ENCODE measurements at regions not wholly inside any gene's neighbourhood (a gene's known extent, or its start where the extent isn't known, plus 50 kb on each side); places are given as distances from the start of the nearest gene placed in this dataset.
A peak's percentile ranks its signal among the peaks of the same experiment; 100 is the strongest.
"Not testable (repeated sequence)": the region's sequence is repeated elsewhere in the genome, so short reads cannot be mapped to it uniquely, and the experiment has no call there.

DNA sequence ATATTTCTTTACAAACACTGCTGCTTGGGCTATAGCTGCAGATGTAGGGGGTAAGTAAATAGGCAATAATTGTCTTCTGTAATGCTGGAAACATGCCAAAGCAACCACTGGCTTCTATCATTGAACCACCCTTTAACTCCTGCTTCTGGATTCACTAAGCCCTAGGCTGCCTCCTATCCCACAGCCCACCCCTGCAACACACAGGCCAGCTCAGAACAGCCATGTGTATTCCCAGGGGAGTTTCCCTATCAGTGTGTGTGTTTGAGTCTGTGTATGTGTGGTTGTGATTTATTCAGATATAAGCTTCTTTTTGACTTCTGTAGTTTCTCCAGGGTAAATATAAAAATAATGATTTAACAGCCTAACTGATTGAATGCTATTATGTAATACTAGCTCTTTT, 291.3 kb downstream of the PCDH10 start:
- no peak for FAIRE-seq

GRCh38 chr4:133439830-133440229, 290.7 kb downstream of the PCDH10 start:
- no peak for FAIRE-seq

DNA sequence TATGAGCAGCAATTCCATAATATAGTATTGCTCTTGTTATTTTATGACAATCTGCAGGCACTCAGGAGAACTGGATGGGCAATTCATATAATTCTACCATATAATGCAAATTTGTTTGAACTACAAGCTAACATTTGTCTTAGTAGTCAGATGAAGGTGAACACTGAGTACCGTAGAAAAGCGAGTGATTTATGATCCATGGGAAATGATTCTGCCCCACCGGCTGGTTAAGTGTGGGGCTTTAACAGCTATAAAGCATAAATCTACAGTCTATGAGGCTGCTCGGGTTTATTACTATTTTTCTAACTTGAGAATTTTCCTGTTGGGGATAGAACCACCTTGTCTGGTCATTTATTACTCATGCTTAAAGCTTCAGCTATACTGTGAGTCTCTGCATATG, 275.5 kb downstream of the PCDH10 start:
- FAIRE-seq, result no peak

DNA sequence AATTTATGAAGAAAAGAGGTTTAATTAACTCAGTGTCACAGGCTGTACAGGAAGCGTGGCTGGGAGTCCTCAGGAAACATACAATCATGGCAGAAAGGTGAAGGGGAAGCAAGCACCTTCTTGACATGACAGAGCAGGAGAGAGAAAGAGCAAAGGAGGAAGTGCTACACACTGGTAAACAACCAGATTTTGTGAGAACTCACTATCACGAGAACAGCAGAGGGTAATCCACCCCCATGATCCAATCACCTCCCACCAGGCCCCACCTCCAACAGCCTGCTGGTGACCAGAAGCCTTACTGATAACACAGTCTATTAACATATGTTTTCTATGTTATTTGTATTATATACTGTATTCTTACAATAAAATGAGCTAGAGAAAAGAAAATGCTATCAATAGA, 254.8 kb downstream of the PCDH10 start:
- no peak for FAIRE-seq

DNA sequence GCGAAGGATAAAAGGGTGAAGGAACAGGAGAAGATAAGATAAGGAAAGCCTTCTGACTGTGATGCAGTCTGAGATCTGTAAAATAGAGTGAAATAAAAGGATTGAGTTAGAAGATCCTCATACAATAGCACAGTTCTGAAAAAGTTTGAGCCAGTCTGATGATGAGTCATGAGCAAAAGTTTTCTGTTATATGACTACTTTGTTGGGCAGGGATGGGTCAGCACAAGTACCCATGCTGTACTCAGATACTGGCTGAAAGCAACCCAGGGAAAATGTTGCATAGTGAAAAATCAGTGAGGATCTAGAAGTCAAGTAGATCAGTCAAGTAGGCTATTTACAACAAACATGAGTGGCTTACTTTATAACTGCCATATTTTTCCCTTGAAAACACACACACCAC, 253.5 kb downstream of the PCDH10 start:
- no peak for FAIRE-seq

- no peak for FAIRE-seq
Measured at GRCh38 chr4:133394971-133395627, 246.0 kb downstream of the PCDH10 start.

DNA sequence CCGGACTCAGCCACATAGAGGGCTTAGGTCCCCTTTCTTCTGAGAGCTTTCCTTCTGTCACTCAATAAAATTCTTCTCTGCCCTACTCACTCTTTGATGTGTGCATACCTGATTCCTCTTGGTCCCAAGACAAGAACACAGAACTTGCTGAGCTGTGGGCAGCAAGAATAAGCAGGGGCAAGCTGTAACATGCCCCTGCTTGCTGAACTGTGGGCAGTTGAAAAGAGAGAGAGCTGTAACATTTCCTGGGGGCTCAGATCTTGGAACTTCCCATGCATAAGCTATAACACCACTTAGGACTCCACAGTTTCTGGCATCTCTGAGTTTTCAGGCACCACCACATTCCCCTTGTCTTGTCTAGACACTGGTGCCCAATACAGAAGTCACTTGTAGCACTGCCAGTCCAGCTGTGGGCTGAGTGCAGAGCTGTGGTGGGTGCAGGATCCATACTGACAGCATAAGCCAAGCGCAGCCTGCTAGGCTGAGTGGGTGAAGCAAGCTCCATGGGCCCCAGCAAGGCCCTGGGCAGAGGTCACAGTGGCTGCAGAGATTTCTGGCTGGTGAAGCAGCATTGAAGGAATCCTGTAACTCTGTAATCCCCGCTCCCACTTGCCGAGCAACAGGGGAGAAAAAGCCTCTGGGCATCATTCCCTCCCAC, 241.2 kb downstream of the PCDH10 start:
- no peak for FAIRE-seq

DNA sequence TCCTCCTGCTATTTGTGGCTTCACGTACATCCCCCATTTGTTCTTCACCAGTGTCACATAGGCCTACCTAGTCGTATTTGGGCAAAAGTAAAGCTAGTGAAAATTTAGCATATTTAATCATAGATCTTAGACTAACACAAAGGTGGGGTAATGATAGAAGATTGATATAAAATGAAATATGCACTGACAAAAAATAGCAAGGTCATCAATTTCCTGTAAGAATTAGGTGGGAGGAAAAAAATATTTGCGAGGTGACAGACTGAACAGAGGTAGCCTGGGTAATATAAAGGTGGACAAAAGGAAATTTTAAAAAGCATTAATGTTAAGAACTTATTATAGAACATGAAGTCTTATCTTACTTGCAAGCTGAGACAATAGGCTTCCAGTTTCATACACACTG, 239.9 kb downstream of the PCDH10 start:
- FAIRE-seq, result no peak

DNA sequence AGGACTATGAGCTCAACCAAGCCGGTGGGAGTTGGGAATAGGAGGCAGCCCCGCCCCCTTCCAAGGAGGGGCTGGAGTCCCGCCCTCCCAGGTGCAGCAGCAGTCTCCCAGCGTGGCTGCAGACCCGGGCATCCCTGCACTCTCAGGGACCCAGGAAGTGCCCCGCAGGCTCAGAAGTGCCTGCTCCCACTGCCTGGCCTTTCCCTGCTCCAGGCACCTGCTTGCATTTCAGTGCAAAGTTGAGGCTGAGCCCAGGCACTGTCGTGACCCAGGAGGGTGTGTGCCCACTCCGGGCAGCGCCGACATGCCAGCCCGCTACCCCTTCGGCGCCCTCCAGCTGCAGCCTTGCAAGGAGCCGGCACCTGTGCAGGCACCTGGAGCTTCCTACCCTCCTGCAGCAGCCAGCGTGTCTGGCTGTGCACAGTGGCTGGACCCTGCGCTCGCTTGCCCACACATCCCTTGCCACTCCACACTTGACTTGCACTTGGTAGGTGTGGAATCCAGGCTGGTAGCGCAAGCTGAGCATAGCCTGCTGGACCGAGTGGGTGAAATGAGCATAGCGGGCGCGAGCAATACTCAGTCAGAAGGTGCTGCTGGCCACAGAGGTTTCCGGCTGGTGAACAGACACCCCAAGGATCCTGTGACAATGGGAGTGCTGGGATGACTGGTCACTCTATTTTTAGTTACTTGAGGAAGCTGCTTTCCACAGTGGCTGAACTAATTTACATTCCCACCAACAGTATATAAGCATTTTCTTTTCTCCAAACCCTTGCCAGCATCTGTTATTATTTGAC, 236.3 kb downstream of the PCDH10 start:
- no peak for FAIRE-seq

DNA sequence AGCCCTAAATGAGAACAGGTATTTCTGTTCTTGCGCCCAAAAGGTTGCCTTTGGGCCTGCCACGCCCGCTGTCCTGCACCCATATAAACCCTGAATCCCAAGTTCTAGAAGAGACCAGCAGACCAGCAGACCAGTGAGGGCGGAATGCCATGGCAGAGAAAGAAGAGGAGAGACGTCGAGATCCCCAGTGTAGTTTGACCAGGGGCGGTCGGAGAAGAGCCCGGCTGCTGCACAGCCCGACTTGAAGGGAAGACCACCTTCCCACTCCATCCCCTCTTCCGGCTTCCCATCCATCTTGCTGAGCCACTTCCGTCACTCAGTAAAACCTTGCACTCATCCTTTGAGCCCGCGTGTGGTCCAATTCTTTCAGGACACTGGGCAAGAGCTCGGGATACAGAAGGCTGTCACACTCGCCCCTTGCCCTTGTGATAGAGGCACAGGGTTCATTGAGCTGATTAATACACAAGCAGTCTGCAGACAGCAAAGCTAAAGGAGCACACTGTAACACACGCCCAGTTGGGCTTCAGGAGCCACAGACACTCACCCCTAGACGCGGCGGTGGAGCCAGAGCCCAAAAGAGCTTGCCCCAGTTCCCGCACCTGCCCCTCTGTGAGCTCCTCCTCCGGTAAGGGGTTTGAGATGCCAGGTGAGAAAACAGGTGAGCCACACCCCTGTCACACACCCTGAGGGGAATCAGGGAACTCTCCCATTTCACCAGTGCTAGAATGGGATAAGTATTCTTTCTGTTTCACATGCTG, 230.8 kb downstream of the PCDH10 start:
- no peak for FAIRE-seq

DNA sequence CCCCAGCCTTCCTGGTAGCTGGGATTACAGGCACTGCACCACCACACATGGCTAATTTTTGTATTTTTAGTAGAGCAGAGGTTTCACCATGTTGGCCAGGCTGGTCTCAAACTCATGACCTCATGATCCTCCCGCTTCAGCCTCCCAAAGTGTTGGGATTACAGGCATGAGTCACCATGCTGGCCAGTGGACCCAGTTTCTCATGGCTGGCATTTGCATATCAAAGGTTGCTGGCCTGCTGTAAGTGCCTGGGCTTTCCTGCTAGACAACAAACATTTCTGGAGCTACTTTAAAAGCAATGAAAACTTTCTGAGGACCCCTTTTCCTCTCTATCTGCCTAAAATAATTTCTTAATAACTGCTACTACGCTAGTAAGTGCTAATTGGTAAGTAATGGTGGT, 228.2 kb downstream of the PCDH10 start:
- no peak for FAIRE-seq

DNA sequence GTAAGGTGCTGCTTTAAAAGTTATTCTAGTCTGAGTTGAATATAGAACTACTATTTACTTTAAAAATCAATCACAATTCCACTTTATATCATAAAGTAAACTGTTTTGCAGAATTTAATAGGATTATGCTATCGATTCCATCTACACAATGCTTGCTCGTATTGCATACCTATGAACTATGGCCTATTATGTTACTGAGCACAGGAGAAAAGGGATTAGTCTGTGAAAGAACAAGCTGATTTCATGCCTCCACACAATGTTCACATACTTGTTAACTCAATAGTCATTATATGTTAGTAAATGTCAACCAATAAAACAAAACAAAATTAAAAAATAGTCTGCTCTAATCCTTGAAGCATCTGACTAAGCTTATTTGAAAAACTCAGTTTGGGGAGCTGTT, 223.6 kb downstream of the PCDH10 start:
- no peak for FAIRE-seq

DNA sequence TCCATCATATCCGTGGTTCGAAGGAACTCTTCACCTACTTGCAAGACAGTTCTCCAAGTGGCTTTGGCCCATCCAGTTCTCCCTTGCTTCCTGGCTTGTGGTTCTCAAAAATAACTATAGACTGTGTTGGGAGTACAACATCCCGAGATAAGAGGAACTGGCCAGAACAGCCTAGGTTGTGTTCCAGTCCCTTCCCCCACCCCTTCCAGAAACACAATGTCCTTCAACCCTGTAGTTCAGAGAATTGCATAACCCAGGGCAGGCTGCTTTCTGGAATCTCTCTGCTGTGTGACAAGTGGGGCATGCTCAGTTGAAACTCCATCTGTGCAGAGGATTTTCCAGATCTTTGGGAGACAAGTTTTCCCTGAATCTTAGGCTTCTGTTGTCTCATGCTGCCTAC, 206.5 kb downstream of the PCDH10 start:
- FAIRE-seq, result no peak

DNA sequence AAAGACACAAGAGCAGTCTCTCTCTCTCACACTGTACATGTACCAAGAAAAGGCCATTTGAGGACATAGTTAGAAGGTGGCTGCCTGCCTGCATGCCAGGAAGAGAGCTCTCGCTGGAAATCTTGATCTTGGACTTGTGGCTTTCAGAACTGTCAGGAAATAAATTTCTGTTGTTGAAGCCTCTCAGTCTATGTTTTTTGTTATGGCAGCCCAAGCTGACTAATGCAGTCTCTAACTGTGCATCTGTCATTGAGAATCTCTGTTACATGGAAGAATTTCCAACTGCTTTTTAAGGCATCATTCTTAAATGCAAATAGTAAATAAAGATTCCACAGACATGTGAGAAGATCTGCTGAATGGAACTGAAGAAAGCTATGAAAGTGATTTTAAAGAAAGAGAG, 198.3 kb downstream of the PCDH10 start:
- FAIRE-seq, result no peak

DNA sequence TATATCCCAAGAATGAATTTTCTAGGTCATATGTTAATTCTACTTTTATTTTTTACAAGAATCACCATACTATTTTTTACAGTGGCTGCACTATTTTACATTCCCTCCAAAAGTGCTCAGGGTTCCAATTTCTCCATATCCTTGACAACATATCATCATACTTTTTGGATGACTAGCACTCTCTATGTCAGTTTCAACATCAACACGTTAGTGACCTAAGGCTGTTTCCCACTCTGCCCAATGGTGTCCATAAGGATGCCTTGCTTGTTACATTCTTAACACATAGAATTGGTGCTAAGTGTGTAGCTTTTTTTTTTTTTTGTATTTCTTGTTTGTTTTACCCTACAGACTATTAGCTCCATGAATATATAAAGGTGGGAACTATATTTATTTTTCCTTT, 175.4 kb downstream of the PCDH10 start:
- FAIRE-seq, result no peak

DNA sequence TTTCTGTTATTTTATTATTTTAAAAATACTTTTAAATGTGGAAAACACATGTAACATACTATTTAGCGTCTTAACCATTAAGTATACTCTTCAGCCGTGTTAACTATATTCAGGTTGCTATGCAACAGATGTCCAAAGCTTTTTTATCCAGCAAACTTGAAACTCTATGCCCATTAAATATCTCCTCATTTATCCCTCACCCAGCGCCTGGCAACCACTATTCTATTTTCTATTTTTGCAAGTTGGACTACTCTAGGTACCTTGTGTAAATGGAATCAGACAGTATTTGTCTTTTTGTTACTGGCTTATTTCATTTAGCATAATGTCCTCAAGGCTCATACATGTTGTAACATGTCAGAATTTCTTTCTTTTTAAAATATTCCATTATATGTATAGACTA, 174.6 kb downstream of the PCDH10 start:
- no peak for FAIRE-seq

GRCh38 chr4:133320576-133321170, 171.6 kb downstream of the PCDH10 start:
- FAIRE-seq, result peak; percentile 9

GRCh38 chr4:133316909-133317308, 167.8 kb downstream of the PCDH10 start:
- no peak for FAIRE-seq

DNA sequence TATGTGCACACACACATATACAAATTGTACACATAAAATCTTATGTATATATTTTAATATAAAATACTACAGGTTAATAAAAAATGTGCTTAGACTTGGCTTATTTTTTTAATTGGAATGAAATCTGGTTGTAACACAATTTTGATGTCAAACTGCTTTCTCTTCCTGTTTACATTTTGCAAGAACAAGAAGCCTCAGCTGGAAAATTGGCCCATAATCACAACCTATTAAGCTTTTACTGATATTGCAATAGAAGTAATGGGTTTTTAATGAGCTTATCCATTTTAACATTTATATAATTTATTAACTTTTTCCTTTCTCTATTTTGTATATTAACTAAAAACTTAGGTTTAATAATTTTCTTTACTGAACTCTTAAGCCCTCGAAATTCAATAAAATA, 165.9 kb downstream of the PCDH10 start:
- FAIRE-seq, result no peak

DNA sequence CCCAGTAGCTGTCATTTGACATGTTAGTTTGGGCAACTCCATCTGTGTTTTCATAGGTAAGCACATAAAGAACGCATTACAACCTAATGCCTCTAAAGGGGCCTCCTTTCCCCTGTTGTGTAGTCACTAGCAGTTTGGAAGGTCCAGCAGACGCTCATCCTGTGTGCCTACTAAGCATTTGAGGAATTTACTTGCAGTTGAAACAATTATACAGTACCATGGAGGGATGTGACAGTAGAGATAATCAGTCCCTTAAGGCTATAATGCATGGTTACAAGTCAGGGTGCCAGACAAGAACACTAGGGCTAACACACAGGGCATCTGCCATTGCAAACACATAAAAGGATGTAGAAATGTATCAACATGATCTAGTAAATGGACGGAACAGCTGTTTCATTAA, 138.3 kb downstream of the PCDH10 start:
- no peak for FAIRE-seq

- FAIRE-seq, result no peak
Measured at GRCh38 chr4:133278591-133278990, 129.5 kb downstream of the PCDH10 start.

DNA sequence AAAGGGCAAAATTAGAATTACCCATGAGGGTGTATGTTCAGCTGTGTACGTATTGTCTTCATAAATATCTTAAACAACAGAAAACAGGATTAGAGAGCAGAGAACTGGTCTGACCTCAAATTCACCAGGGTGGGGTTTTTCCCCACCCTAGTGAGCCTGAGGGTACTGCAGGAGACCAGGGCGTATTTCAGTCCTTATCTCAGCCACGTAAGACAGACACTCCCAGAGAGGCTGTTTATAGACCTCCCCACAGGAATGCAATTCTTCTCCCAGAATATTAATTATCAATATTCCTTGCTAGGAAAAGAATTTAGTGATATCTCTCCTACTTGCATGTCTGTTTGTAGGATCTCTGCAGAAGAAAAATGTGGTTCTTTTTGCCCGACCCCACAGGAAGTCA, 128.8 kb downstream of the PCDH10 start:
- FAIRE-seq, result not testable (repeated sequence)

- FAIRE-seq, result no peak
Measured at GRCh38 chr4:133275246-133275645, 126.2 kb downstream of the PCDH10 start.

Data from TTC549 (cell line).